Thyroid gland (tissue), 4 donors: ENCODE measurements at regions not wholly inside any gene's neighbourhood (a gene's known extent, or its start where the extent isn't known, plus 50 kb on each side); places are given as distances from the start of the nearest gene placed in this dataset.

Experiments used
- CTCF ChIP-seq, 6 experiments: fragments of 200-600 bp in 3 of 6; fragments of 450-650 bp in 3 of 6; sonication (generic) in 3 of 6; IDR thresholded peaks; one replicate each; pipeline ENCODE4 v1.5.1; 2016 to 2019; ENCODE audit warnings: antibody characterized with exemption in 6 of 6, mild to moderate bottlenecking in 2 of 6, inconsistent platforms in 1 of 6, moderate library complexity in 1 of 6
- POLR2A ChIP-seq, 2 donors: fragments of 450-650 bp; IDR thresholded peaks; one replicate each; pipeline ENCODE4 v1.6.1; 2017; ENCODE audit warnings: antibody characterized with exemption in 2 of 2, mild to moderate bottlenecking in 2 of 2, moderate library complexity in 1 of 2

- TF ChIP-seq CTCF (IDR thresholded peaks at IDR 0.05) (no peak), POLR2A (IDR thresholded peaks at IDR 0.05) (no peak)
These were observed 442.6 kb upstream of the LRATD1 start for GRCh38 chr2:14189929-14190328.
